ENCODE measurements at regions not wholly inside any gene's neighbourhood (a gene's known extent, or its start where the extent isn't known, plus 50 kb on each side); places are given as distances from the start of the nearest gene placed in this dataset.

DNA sequence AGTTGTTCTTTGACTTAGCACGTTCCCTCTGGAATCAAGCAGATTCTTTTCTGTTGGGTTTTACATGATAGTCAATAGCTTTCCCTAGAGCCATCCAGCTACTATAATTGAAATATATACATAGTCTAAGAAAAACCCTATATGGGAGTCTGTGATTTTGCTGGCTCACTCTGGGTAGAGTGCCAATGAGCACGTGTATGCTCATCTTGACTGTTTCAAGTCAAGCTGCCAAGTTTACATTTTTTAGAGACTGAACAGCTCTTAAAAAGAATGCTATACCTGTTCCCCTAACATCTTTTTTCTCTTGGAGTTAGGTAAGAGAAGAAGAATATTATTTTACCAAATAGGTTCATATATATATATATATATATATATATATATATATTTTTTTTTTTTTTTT is 182.8 kb upstream of the NRIP1 start:
- no peak for DNase-seq

DNA sequence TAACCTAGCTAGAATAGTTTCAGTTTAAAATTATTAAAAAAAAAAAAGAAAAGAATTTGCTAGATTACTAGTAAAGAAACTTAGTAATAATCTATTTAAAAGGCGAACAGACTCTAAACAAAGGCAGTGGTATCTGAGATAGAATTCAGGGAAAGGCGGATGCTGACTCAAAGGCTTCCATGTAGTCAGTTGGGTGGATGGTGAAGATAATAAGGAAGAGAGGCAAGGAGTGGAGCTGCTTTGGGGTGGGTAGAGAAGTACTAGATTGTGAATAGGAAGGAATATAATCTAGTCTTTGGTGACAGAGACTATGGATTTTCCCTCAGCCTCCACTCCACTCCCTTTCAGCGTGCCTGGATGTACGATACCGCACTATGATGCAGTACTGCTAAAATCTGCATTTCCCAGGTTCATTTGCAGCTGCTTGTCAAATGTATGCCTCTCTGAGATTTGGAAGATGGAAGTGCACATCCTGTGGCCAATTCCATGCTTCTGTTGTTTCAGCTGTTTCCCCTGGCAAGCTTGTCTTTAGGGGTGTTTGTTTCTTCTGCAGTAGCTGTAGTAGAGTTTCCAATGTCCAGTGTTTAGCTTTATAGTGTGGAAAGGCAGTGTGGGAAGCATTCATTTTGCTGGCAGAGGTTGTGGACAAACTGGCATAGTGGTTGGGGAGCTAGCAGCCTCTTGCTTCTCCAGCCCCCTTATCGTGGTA is 184.6 kb upstream of the NRIP1 start:
- DNase-seq, result no peak

DNA sequence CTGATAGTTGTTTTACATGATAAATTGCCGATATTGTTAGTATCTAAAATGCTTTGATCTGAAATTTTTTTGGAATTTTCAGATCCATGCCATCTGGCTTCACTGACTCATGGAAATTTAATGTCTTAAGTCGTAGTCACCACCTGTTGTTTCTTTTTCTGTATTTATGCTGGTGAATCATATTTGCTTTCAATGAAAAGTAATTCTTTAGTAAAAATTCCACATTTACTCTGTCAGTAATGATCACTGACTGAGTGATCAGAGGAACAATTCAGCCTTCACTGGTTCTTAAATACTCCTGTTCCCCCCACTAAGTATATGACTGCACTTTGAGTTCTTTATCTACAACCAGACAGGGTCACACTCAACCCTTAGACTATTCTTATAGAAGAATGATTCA is 185.6 kb upstream of the NRIP1 start:
- DNase-seq, result no peak

DNA sequence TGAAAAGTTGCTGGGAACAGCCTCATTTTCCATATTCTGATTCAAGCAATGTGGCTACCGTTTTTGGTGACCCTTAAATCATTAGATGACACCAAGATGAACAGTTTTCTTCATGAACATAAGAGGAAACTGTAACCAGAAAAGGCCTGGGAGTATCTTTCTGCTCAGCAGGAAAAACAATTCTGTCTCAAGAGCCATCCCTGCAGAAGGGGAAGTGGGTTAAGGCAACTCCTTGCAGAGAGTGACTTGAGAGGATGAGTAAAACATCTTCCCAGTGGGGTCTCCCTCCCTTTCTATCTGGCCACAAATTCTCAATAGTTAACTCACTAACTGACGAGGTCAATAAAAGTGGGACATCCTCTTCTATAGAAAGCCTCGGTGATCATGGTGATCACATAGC is 187.6 kb upstream of the NRIP1 start:
- no peak for DNase-seq

DNA sequence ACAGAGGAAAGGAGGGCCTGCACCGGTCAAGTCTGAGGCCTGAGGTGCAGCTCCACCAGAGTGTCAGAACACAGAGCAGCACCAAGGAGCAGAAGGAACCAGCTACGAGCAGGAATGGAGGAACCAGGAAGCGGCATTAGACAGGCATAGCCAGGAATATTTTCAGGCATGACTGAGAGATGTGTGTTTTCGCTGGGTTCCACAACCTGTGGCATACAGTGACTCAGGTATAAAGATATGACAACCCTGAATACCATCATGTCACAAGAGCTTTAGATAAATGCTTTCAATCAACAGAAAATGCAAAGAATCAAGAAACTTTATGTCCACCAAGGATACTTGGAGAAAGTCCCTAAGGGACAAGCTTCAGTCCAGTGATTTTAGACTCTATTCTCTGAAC is 189.3 kb upstream of the NRIP1 start:
- no peak for DNase-seq

DNA sequence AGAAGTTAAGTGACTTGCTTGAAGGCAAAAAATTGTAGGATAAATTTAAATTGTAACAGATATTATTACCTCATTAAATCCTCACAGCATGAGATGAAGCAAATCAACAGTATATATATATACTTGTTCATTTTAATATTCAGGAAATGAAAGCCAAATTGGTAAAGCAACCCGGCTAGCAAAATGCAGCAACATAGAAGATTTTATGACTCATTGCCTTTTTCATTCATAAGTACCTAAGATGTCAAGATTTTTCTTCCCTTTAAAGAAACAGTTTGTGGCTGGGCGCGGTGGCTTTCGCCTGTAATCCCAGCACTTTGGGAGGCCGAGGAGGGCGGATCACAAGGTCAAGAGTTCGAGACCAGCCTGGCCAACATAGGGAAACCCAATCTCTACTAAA is 190.5 kb upstream of the NRIP1 start:
- no peak for DNase-seq

DNA sequence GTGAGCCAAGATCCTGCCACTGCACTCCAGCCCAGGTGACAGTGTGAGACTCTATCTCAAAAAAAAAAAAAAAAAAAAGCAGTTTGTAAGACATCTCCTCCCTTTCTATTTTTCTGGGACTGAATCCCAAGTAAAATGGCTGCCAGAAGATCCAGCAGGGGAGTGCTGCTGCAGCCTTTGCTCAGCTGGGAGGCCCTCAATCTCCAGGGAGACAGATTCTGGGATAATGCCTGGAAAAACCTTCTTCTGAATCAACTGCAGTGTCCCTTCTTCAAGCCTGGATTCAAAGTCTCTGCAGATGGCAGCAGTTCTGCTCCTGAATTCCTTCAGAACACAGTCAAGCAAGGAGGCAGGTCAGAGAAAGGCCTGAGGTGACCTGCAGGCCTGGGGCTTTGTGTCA is 191.0 kb upstream of the NRIP1 start:
- no peak for DNase-seq

DNA sequence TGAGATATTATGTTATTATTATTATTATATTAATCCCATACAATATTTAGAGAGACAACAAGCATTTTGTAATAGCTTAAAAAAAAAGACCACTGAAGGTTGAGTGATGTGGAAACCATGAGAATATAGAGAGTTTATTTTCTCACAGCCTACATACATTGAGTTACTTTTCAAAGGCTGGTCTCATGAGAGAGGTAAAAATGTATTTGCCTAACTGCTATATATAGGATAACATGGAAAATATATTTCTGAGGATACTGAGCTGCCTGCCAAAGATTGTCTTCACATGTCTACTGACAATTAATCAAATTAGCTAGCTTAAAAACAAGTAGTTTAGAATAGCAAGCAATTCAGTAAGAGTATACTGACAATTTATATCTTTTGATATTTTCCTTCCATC is 192.2 kb upstream of the NRIP1 start:
- no peak for DNase-seq

DNA sequence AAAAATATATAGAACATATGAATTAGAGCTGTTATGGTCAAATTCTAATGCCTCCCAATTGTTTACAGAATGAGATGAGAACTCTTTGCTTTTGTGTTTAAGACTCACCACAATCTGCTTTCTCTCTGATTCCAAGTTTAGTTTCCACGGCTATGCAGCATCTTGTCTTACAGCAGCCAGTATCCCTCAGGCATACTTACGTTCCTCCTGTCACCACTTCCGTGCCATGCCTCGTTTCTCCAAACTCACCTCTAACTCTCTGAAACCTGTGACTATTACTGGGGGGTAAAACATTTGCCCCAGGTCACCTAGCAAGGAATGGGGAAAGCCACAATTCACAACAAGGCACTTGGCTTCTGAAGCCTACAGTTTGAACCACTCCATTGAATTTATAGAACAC is 192.8 kb upstream of the NRIP1 start:
- no peak for DNase-seq

DNA sequence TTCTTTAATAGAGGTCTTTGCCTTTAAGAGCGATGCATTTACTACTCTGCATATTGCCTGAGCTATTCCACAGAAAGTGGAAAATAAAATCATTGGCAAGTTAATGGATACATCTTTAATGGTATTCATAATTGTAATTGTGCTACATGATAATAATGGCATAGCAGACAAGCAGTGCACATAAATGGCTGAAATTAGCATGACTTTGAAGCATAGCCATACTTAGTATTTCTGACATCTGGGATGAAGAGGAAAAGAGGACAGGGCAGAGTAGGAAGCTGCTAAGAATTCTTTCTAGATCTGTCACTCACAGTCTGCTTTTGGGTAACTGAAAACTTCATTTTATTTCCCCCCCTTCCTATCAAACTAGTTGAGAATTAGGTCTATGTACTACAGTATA is 195.0 kb upstream of the NRIP1 start:
- DNase-seq, result no peak

DNA sequence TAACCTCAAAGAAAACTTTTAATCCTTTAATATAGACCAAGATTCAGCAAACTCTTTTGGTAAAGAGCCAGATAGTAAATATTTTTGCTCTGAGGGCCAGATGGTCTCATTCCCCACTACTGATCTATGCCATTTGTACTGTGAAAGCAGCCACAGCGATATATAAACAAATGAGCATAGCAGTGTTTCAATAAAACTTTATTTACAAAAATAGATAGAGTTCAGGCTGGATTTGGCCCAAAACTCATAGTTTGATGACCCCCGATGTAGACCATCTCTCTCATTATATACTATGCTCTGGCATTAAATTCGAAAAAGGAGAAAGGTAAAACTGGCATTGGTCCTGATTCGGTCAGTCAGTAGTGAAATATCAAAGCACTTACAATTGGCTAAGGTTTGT is 195.8 kb upstream of the NRIP1 start:
- no peak for DNase-seq

DNA sequence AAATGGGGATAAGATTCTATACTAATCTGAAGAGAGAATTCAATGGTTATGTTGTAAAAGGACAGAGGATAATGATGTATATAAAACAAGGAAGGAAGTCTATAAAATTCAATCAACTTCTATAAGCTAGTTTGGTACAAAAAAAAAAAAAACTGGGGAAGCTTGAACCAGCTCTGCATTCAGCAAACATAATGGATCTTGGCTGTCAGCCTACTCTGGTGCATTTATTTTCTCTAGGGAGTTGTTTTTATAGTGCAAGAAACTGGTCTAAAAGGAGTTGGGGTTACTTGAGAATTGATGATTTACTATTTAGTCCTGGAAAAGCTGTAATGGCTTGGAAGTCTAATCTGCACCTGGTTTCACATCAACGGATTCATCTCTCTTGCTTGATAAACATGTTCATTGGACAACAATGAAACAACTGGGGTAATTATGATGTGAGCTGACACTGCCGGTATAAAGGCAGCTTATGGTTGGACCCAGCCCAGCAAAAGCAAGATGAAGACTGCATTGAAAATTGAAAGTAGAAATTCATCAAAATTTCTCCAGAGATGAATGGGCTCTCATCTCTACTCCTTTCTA is 199.4 kb upstream of the NRIP1 start:
- no peak for DNase-seq

DNA sequence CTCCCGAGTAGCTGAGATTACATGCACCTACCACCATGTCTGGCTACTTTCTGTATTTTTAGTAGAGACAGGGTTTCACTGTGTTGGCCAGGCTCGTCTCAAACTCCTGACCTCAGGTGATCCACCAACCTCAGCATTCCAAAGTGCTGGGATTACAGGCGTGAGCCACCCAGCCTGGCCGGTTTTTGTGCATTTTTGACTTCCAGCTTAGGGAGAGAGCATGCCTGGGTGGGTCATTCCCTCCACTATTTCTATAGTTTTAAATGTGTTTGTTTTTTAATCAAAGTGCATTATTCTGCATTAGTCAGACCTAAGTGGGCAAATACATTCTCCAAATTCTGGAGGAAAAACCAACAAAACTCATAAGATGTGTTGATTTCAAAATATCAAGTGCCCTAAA is 207.4 kb upstream of the NRIP1 start:
- DNase-seq, result no peak

DNA sequence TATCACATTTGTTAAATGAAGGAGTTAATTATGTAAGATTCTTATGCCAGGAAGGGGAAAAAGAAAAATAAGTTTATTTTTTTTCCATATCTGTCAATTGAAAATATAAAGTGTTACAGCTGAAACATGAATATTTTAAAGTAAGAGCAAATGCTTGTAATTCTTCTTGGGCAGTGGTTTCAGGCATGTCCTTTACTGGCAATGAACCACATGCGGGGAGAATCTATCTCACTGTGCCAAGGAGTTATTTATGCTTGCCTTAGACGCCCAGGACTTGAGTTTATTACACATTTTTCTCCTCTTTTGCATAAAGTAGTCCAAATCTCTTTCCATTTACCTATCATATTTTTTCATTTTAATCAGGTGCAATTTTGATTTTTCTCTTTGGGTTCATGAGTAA is 207.8 kb upstream of the NRIP1 start:
- no peak for DNase-seq

DNA sequence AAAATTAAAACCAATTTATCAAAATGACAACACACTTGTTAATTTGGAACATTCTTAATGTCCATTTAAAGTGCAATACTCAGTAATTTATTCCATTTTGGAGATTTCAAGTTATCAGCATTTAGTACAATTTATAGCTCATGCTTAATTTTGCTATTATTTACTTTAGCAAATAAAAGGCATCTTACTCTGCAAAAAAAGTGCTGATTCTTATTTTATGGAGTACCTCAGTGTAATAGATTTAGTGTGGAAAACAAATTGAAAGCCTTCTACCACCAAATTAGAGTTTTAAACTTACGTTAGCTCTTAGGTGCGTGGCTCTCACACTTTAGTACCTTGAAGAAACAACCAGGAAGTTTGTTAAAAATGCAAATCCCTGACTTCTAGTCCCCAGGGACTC is 208.4 kb upstream of the NRIP1 start:
- DNase-seq, result no peak

DNA sequence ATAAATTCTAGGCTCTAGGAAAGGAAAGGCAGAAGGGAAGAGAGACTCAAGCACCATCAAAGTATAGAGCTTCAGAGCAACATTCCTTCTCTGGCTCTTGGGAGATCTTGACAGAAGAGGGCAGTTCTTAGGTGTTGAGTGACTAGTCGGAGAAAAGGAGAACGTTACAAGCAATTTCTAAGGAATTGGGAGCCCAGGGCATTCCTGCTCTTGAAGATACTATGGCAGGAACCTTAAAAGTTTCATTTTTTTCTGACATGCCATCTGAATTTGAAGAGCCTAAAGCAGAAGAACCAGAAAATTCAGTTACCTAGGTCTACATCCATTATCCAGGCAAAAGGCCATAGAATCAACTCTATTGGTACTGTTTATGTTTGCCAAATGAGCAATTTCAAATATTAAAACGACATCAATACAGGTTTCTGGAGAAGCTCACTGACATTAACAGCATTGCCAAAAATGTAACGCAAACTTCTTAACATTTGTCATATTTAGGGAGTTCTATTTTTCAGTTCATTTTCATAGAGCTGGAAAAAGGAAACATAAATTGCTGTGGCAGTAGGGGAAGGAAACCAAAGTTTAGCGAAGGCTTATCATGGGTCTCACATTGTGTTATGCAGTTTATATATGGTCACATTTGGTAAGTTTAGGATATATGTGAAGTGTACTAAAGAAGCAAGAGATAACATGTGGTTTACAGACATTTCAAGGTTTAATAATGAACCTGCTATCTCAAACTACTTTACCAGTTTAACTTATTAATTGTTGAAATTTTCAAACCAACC is 210.1 kb upstream of the NRIP1 start:
- DNase-seq, result no peak

DNA sequence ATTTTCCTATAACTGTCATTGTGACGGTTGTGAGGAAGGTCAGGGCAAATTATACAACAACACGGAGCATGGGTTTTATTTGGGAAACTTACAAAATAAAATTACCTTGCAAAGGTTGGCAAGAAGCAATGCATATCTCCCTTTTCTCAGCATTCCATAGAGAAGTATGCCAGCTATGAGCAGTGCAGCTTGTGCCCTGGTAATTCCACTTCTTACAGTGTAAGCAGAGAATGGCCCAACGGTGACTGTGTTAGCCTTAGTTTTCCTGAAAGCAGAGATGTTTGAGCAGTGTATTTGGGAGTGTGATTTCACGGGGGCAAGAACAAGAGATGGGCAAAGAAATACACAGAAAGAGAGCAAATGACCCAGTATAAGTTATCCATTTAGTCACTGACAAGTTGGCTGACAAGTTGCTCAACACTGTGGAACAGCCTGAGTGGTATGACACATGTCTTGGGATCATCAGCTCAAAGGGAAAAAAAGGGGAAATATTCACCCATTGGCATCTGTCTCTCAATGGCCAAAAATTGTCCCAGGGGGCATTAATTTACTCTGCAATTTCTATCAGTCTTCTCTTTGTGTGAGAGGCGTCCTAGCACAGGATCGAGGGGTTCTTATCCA is 210.9 kb upstream of the NRIP1 start:
- DNase-seq, result no peak

DNA sequence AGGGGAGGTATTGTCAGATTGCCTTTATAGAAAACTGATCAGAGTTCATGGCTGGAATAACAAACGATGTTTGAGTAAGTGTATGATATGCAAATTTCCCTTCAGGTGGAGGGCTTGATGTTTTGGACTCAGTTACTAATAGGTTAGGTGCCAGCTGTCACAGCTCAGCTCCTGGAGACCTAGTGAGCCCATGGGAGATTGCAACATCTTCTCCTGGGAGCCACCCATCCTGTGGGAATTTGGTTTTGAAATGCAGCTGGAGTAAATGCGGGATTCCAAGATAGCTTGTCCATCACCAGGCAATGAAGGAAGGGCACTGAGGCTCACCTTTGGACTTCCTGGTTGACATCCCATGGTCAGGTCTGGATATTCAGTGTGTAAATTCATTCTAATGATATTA is 211.4 kb upstream of the NRIP1 start:
- DNase-seq, result no peak

DNA sequence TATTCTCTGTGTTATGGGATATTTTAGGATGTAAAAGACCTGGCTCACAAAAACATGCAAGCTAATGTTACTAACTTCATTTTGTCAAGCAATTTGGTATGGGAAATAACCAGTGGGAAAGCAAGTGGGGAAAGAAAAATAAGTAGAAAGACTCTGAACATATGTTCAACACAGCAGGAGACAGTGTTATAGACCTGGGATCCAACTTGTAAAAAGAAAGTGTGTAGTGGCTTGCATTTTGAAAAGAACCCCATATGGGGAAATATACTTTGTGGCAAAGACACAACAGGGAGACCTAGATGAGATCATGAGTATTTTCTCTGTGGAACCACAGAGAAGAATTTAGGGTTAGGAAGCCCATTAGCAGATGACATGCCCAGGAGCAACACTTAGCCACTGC is 212.7 kb upstream of the NRIP1 start:
- DNase-seq, result no peak

DNA sequence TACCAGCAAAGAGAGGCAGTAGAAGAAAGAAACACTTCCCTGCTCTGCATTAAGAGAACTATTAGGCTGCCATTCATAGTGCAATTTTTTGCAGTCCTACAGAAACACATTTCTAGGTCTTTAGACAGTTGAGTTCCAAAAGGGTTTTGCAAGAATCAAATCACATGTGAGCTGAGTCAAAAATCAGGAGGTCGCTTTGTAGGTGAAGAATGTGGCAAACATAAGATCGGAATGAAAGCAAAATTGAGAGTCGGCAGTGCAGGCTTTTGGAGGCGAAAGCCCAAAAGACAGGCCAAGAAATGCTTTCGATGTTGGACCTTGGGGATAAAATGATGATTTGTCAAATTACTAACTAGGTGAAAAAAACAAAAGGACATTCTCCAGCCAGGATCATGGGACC is 213.5 kb upstream of the NRIP1 start:
- no peak for DNase-seq

DNA sequence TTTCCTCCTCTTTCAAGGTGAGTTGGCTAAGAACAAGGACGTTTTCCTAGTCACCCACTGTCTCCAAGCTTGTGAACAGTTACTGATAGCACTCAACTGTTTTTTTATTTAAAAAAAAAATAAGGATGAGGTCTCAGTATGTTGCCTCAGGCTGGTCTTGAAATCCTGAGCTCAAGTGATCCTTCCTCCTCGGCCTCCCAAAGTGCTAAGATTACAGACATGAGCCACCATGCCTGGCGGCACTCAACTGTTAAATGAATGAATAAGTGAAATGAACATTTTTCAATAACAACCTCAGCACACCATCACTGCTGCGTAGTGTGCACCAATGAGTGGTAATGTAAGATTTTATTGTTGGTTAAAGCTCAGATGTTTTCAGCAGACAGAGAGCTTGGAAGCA is 214.1 kb upstream of the NRIP1 start:
- DNase-seq, result no peak

DNA sequence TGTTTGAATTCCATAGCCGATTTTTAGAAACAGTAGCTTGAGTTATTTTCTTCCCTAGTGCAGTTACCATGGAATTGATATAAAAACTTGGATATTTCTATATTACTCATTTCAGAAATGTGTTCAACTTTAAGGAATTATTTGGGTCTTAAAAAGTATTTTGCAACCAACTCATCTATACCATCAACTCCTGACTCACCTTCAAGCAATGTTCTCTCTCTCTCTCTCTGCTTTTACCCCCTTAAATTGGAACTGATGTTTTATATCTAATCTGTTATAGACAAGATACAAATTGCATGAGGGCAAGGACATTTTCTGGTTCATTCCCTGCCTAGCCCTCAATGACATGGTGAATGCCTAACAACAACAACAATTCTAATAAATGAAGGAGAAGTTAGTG is 214.7 kb upstream of the NRIP1 start:
- DNase-seq, result no peak

DNA sequence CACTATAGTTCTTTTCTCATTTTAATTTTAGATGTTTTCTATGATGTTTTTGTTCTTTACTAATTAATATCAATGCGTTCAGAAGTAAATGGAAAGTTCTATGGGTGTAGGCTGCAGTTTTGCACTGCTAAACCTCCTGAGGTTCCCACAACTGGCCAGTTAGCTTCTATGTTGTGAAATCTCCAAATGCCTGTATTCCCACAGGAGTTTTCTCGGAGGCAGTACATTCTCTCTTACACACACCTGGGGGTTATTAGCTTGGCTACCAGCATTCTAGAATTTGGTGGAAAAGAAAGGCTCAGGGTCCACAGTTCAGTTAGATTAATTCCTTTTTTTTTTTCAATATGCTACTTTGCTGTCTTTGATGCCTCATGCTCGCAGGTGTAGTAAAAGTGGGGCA is 216.9 kb upstream of the NRIP1 start:
- no peak for DNase-seq

DNA sequence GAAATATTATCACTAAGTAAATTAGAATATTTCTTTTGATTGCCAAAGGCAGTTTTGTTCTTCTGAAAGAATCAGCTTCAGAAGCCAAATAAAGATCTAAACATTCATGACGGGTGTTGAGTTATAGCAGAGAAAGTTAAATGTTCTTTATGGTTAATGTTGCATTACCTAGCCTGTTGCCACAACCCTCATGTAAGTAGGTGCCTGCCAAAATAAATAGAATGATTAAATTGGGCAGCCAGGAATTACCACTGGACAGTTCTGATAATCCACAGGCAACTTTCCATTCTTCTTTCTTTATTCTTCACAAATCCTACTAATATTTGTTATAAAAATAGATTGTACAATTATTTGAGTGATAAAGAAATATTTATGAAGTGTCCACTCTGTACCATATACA is 217.9 kb upstream of the NRIP1 start:
- DNase-seq, result no peak
